Hematopoietic multipotent progenitor cell (in vitro differentiated cells): ENCODE measurements at regions not wholly inside any gene's neighbourhood (a gene's known extent, or its start where the extent isn't known, plus 50 kb on each side); places are given as distances from the start of the nearest gene placed in this dataset.
"Not testable (repeated sequence)": the region's sequence is repeated elsewhere in the genome, so short reads cannot be mapped to it uniquely, and the experiment has no call there.

Source experiments
- DNase-seq, 3 donors: peaks; one replicate each; pipeline ENCODE4 v3.0.0-alpha.2; 2011 to 2015; ENCODE audit warnings: low read depth in 2 of 3, low spot score in 2 of 3

DNA sequence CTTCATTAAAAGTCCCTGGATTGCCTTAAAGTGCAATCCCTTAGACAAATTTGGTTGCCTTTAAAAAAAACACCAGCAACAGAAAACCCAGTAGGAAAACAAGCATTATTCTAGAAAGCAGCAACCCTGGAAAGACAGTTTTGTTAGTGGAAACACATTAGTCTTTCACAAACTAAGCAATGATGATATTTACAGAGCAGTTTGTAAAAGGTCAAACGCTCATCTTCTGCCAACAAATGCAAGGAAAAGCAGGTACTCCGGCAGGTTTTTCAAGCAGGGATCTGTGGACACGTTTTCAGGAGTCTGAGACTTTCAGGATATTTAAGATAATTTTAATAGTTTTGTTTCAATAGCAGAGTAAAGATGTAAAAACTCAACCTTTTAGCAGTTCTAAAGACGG, 202.2 kb downstream of the EXOC5 start:
- no peak for DNase-seq

DNA sequence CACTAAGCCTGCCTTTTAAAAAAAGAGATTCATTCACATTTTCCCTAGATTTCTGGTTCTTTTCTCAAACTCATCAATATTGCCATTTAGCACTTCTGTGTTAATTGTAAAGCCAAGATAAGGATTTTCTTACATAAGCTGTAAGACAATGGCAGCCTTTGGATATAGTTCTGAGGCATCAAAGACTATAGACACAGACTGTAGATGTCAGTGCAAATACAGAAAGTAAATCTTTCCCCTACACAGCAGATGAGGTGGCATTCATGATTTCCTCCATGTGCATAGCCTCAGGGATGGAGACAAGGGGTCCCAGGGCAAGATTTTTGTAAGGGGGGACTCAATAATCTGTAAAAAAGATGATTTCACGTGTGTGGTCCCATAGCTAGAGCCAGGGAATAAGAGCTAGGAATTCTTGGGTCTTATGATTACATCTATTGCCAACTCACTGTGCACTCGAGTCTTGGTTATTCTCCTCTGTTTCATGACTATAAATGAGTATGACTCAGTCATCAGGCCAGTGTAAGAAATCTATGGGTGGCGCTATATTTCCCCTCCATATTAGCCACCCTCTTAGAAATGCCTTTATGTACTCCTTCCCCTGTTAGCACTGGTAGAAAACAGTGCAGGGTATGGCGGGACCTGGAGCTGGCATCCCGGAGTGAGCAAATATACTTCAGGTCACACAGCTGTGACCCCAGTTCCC, 207.5 kb downstream of the EXOC5 start:
- DNase-seq: no peak

DNA sequence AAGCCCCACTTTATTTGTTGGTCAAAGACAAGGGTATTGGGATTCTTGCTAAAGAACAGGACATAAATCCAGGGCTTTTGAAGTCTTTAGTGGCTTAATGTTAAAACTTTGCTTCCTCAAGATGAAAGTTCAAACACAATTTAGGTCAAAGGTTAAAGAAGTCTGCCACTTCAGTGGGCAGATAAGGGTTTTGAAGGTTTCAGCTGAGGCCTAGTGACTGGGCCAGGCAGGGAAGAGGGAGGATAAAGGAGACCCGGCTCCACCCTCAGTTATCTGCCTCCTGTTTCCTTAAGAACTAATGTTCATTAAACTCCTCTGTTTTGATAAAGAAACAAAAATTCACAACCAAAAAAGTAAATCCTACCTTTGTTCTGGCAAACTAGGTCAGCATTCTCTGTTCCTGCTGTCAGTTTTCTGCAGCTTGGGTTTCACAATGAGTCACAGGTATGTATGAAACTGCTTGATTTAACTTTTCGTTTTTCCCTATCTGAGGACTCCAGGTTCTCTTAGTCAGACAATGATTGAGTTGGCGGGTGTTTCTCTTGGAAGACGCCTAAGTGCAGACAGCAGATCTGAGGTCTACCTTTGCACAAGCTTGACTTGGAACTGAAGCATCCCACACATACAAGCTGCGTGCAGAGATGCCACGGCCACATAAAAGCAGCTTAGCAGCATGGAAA, 208.3 kb downstream of the EXOC5 start:
- no peak for DNase-seq

DNA sequence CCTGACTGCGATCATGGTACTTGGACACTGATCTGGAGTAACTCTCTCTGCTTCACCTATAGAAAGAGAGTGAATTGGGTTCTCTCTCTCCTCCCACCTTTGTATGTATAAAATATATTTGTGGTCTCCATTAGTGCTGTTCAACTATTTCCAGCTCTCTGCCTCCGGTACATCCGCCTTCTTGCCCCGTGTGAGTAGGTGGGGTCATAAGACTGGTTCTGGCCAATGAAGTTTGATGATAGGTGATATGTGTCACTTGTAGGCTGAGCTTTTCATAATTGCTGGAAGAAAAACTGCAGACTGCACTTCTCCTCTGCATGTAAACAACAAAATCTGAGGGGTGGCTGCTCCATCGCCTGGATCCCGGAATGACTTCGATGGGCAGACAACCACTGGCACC, 210.4 kb downstream of the EXOC5 start:
- no peak for DNase-seq

DNA sequence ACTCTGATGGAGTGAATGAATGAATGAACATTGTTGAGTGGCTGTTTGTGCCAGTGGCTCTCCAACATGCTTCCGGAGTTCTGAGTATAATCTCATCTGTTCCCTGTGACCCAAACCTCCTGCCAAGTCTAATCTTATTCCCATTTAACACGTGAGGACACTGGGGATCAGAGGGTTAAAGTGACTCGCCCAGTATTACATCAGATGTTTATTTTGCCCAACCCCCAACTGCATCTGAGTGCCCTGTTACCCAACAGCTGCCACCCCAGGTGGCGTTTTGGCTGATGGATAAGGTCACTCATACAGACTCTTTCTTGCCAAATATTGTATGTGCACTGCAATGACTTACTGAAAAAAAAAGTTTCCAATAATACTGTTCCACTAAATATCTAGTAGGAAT, 210.9 kb downstream of the EXOC5 start:
- DNase-seq: no peak

DNA sequence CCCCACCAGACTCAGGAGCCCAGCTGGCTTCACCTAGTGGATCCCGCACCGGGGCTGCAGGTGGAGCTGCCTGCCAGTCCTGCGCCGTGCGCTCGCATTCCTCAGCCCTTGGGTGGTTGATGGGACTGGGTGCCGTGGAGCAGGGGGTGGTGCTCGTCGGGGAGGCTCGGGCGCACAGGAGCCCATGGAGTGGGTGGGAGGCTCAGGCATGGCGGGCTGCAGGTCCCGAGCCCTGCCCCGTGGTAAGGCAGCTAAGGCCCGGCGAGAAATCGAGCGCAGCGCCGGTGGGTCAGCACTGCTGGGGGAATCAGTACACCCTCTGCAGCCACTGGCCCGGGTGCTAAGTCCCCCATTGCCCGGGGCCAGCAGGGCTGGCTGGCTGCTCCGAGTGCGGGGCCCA, 212.2 kb downstream of the EXOC5 start:
- DNase-seq: not testable (repeated sequence)

DNA sequence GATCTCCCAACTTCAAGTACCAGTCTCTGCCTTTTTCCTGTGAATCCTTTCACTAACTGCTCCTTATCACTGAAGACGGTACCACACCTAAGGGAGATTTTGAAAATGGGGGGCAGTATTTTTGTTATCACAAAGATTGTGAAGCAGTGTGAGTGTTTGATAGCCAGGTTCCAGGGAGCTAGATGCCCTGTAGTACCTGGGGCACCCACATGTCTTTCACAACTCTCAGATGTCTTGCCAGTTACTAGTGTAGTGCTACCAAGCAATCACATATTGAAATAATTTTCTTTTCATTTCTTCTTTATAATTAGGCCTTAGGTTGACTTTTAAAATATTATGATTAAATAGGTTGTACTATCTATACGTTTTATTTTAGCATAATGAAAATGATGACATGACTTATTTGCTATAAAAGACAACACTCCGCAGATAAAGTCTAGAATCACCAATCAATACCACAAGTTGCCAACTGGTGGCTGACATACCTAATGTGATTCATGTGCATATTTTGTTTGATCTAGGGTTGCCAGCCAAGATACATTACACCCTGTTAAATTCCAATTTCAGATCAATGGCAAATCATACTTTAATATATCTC, 215.9 kb downstream of the EXOC5 start:
- DNase-seq: no peak

DNA sequence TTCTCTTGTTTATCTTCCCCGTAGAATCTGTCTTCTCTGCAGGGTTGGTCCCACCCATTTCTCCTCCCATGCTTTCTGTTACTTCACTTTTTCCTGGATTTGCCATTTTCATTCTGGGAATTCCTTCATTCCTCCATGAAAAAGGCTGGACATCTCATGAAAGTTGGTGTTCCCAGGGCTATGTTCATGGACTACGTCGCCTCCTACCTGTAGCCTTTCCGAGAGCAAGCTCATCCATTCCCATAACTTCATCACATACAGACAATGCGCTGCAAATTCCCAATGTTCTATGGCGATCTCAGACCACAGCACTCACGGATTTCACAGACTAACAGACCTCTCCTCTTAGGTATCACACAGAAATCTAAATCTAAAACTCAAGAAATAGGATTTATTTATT, 217.1 kb downstream of the EXOC5 start:
- DNase-seq: no peak

DNA sequence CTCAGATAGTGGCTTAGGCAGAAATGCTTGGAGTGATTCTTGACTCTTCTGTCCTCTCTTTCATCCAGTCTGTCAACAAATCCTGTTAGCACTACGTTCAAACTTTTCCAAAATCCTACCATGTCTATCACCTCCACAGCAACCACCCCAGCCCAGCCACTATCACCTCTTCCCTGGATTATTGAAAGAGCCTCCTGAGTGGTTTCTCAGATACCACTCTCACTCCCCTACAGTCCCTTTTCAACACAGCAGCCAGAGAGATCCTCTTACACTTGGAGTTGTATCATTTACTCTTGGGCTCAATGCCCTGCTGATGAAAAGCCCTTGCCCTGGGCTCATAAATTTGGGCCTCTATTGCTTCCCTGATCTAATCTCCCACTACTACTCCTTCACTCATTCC, 218.9 kb downstream of the EXOC5 start:
- no peak for DNase-seq

DNA sequence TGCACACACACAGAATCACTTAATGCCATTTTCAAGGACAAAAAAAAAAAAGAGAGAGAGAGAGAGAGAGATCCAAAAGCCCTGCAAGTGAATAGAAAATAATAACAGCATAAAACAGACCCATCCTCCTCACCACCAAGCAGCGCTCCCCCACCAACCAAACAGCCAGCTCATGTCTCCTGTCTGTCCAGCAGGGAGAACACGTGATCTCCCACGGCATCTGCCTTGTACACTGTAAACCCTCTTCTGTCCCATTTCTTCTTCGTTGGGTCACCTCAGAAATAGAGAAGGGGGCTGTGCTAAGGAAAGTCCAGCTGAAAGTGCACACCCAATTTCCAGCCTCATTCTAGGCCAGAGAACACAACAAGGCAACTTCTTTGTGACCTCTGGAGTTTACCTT, 222.5 kb downstream of the EXOC5 start:
- DNase-seq: no peak

DNA sequence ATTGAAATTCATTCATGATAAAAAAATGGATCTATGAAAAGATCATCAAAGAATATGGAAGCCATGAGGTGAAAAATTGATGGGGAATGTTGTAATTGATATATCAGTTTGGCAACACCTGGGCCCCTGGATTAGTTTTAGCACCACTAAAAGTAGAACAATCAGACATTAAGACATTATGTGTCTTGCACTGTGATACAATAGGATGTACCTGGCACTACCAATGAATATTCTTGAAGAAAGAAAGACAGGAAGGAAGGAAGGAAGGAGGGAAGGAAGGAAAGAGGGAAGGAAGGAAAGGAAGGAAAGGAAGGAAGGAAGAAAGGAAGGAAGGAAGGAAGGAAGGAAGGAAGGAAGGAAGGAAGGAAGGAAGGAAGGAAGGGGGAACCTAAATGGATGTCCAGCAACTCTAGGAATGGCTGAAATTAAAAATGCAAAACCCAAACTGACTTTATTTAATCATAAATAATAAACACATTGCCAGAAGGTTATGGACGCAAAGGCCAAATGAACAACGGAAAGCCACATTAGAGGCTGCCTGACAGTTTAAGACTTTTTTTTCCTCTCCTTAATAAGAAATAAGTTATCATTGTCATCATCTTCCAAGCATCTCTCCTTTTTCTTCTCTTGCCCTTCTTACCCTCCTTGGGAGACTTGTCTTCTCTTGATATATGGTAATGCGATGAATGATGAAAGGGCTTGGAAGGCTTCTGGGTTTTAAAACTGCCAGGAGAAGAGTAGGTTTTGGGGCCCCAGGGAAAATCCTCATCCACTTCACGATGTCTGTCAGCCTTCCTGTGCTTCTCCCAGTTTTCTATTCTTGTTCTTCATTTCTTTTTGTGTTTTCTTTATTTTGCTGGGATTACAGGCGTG, 224.4 kb downstream of the EXOC5 start:
- DNase-seq: not testable (repeated sequence)

DNA sequence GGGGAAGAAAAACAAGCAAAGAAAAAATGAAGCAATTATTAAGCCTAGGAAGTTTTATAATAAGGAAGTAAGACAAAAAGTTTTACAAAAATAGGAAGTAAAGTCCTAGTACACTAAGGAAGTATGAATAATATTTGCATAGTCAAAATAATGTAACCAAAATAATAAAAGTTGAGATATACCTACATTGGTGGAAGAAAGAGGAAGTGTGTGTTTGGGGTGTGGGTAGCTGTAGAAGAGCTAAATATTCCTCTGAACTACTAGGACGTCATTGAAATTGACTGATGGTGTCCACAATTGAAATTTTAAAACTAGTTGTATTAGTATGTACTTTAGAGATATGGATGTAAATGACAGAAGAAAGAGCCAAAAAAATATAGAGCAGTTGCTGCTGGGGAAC, 228.4 kb upstream of the OTX2 start:
- no peak for DNase-seq

DNA sequence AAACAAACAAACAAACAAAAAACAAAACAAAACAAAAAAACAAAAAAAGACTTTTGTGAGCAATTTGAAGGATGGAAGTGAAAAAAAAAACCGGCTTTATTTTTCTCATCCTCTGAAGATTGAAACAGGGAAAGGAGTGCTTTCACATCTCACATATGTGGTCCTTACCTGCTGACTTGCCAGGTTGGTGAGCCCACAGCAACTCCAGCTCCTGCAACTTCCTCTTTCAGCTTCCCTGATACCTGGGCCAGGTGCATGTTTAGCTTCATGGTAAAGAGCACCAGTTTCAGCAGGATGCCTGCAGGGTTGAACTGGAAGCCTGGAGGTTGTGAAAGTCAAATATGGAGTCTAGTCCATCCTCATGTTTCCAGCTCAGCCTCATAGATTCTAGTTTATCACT, 221.2 kb upstream of the OTX2 start:
- no peak for DNase-seq

DNA sequence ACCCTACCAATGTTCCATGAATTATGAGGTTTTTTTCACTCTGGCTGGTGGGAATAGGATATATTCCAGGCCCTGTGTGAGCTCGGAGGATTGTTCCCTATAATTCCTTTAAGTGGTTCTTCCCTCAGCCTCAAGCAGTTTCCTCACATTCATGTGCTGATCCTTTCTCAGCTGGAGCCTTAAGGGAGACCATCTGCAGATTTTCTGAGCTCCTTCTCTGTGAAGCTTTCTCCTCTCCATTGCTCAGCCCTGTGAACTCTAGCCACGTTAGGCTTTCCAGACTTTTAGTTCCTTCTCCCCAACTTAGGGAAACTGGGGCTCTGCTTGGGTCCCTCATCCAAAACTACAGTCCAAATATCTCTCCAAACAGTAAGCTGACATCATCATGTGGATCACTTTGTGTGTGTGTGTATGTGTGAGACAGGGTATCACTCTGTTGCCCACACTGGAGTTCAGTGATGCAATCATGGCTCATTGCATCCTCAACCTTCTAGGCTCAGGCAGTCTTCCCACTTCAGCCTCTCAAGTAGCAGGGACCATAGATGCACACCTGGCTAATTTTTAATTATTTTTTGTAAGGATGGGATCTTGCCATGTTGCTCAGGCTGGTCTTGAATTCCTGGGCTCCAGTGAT, 219.5 kb upstream of the OTX2 start:
- no peak for DNase-seq

DNA sequence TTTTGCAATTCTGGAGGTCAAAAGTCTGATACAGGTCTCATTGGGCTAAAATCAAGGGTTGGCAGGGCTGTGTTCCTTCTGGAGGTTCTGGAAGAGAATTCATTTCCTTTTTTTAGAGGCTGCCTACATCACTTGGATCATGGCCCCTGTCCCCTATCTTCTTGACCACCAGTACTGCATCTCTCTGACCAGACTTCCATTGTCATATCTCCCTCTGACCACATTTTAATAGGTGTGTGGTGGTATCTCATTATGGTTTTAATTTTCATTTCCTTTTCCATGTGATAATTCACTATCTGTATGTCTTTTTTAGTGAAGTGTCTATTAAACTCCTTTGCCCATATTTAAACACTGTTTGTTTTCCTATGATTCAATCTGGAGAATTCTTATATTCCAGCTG, 215.2 kb upstream of the OTX2 start:
- no peak for DNase-seq

DNA sequence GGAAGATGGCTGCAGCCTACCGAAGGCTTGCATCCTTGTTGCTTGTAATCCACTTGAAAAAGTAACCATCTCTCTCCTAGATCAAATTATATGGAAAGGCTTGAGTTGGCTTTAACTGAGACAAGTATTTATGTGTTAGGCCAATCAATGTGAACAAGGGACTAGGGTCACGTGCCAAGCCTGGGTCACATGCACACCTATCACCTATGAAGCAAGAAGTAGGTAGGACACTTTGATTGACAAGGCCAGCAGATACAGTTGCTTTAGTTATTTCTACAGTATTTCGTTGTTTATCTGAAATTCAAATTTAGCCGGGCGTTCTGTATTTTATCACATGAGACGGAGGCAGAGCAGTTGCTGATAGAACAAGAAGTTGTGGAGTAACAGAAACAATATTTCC, 212.3 kb upstream of the OTX2 start:
- no peak for DNase-seq

DNA sequence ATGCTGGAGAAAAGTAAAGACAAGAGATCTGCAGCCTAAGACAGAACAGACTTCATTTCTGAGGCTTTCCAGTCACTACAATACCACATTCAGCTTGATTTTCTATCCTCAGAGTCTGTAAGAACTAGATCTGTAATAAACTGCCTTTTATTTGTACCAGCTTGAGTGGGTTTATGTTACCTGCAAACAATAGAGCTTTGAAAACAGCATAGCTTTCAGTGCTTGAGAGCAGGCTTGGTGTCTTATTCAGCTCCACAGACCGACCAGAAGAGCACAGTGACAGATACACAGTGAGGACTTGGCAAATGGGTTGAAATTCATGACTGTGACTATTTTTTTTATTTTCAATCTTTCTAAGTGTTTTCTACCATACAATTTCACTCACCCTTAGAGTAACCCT, 207.8 kb upstream of the OTX2 start:
- DNase-seq: no peak

DNA sequence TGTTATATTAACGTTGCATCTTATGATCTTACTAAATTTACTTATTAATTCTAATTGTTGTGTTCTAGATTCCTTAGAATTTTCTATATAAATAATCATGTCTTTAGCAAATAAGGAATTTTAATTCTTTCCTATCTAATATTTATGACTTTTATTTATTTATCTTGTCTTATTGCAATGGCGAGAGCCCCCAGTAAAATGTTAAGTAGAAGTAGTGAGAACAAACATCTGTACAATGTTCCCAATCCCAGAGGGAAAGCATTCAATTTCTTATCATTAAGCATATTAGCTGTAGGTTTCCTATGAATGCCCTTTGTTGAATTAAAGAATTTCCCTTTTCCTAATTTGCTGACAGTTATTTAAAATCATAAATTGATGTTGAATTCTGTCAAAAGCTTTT, 203.7 kb upstream of the OTX2 start:
- DNase-seq: no peak

DNA sequence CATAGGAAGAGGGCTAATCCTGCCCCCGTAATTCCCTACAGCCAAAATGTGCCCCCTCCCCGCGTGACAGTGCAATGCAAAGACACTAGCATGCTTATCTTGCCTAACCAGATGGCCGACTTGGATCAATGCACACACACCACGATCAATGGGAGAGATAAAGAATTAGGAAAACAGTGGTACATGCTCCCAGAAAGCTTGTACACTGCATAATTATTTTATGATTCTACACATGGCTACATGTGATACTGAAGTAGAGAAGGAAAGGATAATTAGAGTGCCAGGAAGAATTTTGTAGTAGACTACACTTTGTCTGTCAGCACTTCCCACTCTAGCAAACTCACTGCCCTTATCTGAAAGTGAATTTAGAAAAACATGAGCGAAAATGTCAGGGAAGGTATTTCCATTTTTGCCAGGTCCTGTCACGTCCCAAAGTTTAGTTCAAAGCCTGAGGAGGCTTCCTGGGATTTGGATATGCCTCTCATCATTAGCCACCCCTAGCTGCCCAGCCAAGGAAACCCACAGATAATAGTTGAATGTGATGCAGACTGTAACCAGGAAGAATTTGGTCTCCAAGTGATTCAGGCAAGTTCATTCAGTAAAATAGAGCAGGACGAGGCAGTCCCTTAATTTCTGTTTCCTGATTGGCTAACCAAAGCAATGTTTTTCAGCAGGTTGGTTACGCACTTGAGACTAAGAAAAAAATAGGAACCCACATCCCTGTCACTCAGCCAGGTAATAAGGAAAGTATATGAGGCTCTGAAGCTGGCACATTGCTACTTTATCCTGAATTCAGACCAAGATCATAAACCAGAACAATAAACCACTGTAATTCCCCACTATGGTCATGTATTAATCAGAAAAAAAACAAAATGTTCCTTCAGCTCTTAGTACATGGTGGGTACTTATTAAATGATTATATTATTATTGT, 199.6 kb upstream of the OTX2 start:
- DNase-seq: no peak

DNA sequence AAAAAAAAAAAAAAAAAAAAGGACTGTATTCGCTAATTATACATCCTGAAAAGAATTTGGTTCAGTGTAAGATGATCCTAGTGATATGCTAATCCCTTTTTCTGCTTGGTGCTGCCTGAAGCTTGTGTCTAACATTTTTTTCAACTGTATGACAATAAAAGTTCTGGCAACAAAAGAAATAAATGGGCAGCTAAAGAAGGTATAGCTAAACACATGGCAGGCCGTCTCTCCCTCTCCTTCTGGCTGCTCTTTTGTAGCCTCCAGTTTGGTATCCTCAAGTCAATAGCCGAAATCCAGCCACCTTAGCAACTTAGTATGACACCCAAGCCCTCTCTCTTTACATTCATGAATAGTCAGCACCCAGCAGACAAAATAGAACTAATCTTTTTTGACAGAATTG, 198.3 kb upstream of the OTX2 start:
- DNase-seq: no peak
